ENCODE measurements at regions not wholly inside any gene's neighbourhood (a gene's known extent, or its start where the extent isn't known, plus 50 kb on each side); places are given as distances from the start of the nearest gene placed in this dataset.
"Not testable (repeated sequence)": the region's sequence is repeated elsewhere in the genome, so short reads cannot be mapped to it uniquely, and the experiment has no call there.

- no peak for DNase-seq (ENCODE audit: low read depth)
Observed at GRCh38 chr3:107001635-107002034, 375.6 kb upstream of the CCDC54 start.

- DNase-seq (ENCODE audit: low read depth) = not testable (repeated sequence)
Observed at GRCh38 chr3:107005352-107005751, 371.9 kb upstream of the CCDC54 start.

- no peak for DNase-seq (ENCODE audit: low read depth)
Observed at GRCh38 chr3:107008213-107008612, 369.0 kb upstream of the CCDC54 start.

GRCh38 chr3:107013641-107014040 lies 363.6 kb upstream of the CCDC54 start:
- DNase-seq (ENCODE audit: low read depth) = no peak

GRCh38 chr3:107024551-107025026 lies 352.6 kb upstream of the CCDC54 start:
- no peak for DNase-seq (ENCODE audit: low read depth)

GRCh38 chr3:107025961-107026360 lies 351.3 kb upstream of the CCDC54 start:
- no peak for DNase-seq (ENCODE audit: low read depth)

- no peak for DNase-seq (ENCODE audit: low read depth)
Observed at GRCh38 chr3:107028086-107028485, 349.2 kb upstream of the CCDC54 start.

GRCh38 chr3:107028626-107029025 lies 348.6 kb upstream of the CCDC54 start:
- no peak for DNase-seq (ENCODE audit: low read depth)

GRCh38 chr3:107032111-107032510 lies 345.1 kb upstream of the CCDC54 start:
- no peak for DNase-seq (ENCODE audit: low read depth)

- no peak for DNase-seq (ENCODE audit: low read depth)
Observed at GRCh38 chr3:107034142-107034541, 343.1 kb upstream of the CCDC54 start.

- DNase-seq (ENCODE audit: low read depth) = no peak
Observed at GRCh38 chr3:107035176-107035575, 342.1 kb upstream of the CCDC54 start.

- no peak for DNase-seq (ENCODE audit: low read depth)
Observed at GRCh38 chr3:107044677-107045076, 332.6 kb upstream of the CCDC54 start.

- no peak for DNase-seq (ENCODE audit: low read depth)
Observed at GRCh38 chr3:107045791-107046190, 331.4 kb upstream of the CCDC54 start.

GRCh38 chr3:107055181-107055942 lies 321.9 kb upstream of the CCDC54 start:
- no peak for DNase-seq (ENCODE audit: low read depth)

GRCh38 chr3:107061466-107061865 lies 315.8 kb upstream of the CCDC54 start:
- DNase-seq (ENCODE audit: low read depth) = no peak

GRCh38 chr3:107062310-107062709 lies 314.9 kb upstream of the CCDC54 start:
- no peak for DNase-seq (ENCODE audit: low read depth)

GRCh38 chr3:107062787-107063186 lies 314.5 kb upstream of the CCDC54 start:
- no peak for DNase-seq (ENCODE audit: low read depth)

- no peak for DNase-seq (ENCODE audit: low read depth)
Observed at GRCh38 chr3:107063351-107063750, 313.9 kb upstream of the CCDC54 start.

GRCh38 chr3:107064405-107065060 lies 312.7 kb upstream of the CCDC54 start:
- DNase-seq (ENCODE audit: low read depth) = peak; percentile 38

- no peak for DNase-seq (ENCODE audit: low read depth)
Observed at GRCh38 chr3:107065094-107065861, 312.0 kb upstream of the CCDC54 start.

GRCh38 chr3:107067421-107067820 lies 309.8 kb upstream of the CCDC54 start:
- DNase-seq (ENCODE audit: low read depth) = no peak

- DNase-seq (ENCODE audit: low read depth) = no peak
Observed at GRCh38 chr3:107068980-107069379, 308.3 kb upstream of the CCDC54 start.

- DNase-seq (ENCODE audit: low read depth) = no peak
Observed at GRCh38 chr3:107076946-107077345, 300.3 kb upstream of the CCDC54 start.
